ENCODE measurements at regions not wholly inside any gene's neighbourhood (a gene's known extent, or its start where the extent isn't known, plus 50 kb on each side); places are given as distances from the start of the nearest gene placed in this dataset.
"Not testable (repeated sequence)": the region's sequence is repeated elsewhere in the genome, so short reads cannot be mapped to it uniquely, and the experiment has no call there.

DNA sequence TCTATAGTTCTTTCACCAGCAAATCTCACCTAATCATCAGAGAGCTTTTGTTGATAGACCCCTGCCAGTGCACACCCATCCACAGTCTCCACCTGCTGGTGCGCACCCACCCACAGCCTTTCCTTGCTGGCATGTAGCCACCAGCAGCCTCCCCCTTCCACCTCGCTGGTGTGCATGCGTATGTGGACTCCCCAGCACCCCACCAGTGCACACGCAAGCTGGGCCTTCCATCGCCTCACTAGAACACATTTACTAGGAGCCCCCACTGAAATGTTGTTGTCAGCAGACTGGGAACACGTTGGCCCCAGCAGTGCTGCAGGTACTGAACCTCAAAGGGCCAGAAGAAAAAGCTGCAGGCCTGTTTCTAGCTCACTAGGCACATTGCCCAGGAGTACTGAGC is 104.9 kb upstream of the ZWINT start:
- H3K27ac ChIP-seq (ENCODE audit: low read depth, low read length), result no peak overlapping the region
- no peaks in the 10 kb centered on the region for H3K36me3 ChIP-seq (ENCODE audit: insufficient read depth, low read length)
- no peaks in the 10 kb centered on the region for H3K4me1 ChIP-seq (ENCODE audit: control insufficient read depth, insufficient read depth, low read length, unreplicated experiment)
- no peak overlapping the region for H3K4me3 ChIP-seq (ENCODE audit: low read depth, low read length)
- H3K27me3 ChIP-seq (ENCODE audit: insufficient read depth, low read length), result no peaks in the 10 kb centered on the region
- H2AFZ ChIP-seq (ENCODE audit: low read length, unreplicated experiment), result no peak overlapping the region
- no peaks in the 10 kb centered on the region for H3K79me2 ChIP-seq (ENCODE audit: control insufficient read depth, insufficient read depth, low read length, unreplicated experiment)

DNA sequence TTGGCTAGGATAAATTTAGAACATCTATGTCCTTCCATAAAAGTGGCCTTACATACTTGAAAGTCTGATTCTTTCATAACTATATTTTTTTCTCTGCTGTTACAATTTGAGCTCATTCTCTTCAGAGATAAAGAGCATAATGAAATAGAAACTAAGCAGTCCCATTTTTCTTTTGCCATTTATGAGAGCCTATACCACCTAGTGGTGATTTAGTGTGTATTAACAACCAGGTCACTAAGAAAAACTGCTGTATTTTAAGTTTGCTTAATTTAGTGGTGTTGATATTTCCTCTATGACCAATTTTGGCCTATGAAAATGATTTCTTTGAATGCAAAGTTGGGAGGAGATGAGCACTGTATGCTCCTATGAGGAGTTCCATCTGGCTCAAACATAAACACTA is 88.7 kb upstream of the ZWINT start:
- Histone ChIP-seq H3K79me2 (ENCODE audit: control insufficient read depth, insufficient read depth, low read length, unreplicated experiment) (no peaks in the 10 kb centered on the region), H3K4me3 (ENCODE audit: low read depth, low read length) (no peak overlapping the region), H3K27ac (ENCODE audit: low read depth, low read length) (no peak overlapping the region), H3K36me3 (ENCODE audit: insufficient read depth, low read length) (no peaks in the 10 kb centered on the region), H2AFZ (ENCODE audit: low read length, unreplicated experiment) (no peak overlapping the region), H3K27me3 (ENCODE audit: insufficient read depth, low read length) (no peaks in the 10 kb centered on the region), H3K4me1 (ENCODE audit: control insufficient read depth, insufficient read depth, low read length, unreplicated experiment) (no peaks in the 10 kb centered on the region)

DNA sequence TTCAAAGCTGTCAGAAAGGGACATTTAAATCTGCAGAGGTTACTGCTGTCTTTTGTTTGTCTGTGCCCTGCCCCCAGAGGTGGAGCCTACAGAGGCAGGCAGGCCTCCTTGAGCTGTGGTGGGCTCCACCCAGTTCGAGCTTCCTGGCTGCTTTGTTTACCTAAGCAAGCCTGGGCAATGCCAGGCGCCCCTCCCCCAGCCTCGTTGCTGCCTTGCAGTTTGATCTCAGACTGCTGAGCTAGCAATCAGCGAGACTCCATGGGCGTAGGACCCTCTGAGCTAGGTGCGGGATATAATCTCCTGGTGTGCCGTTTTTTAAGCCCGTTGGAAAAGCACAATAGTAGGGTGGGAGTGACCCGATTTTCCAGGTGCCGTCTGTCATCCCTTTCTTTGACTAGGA is 86.6 kb upstream of the ZWINT start:
- not testable (repeated sequence) for H2AFZ ChIP-seq (ENCODE audit: low read length, unreplicated experiment); H3K36me3 ChIP-seq (ENCODE audit: insufficient read depth, low read length); H3K27me3 ChIP-seq (ENCODE audit: insufficient read depth, low read length)

DNA sequence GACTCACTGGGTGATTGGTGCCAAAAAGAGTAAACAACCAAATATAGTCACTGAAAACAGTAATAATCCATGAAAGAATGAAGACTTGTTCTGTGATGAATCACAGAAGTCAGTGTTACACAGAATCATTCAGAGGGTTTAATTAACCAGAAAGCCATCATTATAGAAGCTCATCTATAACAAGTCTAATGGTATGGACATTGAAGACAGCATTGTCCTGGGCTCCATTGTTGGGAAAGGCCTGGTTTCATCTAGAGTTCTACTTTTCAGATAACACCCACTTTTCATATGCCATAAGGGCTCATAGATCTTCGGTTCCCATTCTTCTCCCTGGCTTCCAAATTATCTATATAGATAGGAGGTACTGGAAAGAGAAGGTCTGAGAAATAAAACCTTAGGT is 80.3 kb upstream of the ZWINT start:
- not testable (repeated sequence) for H3K27ac ChIP-seq (ENCODE audit: low read depth, low read length); H3K4me3 ChIP-seq (ENCODE audit: low read depth, low read length); H3K27me3 ChIP-seq (ENCODE audit: insufficient read depth, low read length); H3K4me1 ChIP-seq (ENCODE audit: control insufficient read depth, insufficient read depth, low read length, unreplicated experiment); H3K36me3 ChIP-seq (ENCODE audit: insufficient read depth, low read length); H3K79me2 ChIP-seq (ENCODE audit: control insufficient read depth, insufficient read depth, low read length, unreplicated experiment); H2AFZ ChIP-seq (ENCODE audit: low read length, unreplicated experiment)

More for the DNA sequence above, 86.6 kb upstream of the ZWINT start:
- not testable (repeated sequence) for H3K79me2 ChIP-seq (ENCODE audit: control insufficient read depth, insufficient read depth, low read length, unreplicated experiment); H3K27ac ChIP-seq (ENCODE audit: low read depth, low read length); H3K4me3 ChIP-seq (ENCODE audit: low read depth, low read length); H3K4me1 ChIP-seq (ENCODE audit: control insufficient read depth, insufficient read depth, low read length, unreplicated experiment)

Measured in ACC112 (cell line).